ENCODE measurements at regions not wholly inside any gene's neighbourhood (a gene's known extent, or its start where the extent isn't known, plus 50 kb on each side); places are given as distances from the start of the nearest gene placed in this dataset.

- TF ChIP-seq GABPA (IDR thresholded peaks at IDR 0.05; ENCODE audit: low read depth) (no peak), CTCF (IDR thresholded peaks at IDR 0.05; ENCODE audit: insufficient read depth, low read length) (no peak), SPI1 (IDR thresholded peaks at IDR 0.05; ENCODE audit: borderline replicate concordance, low read depth) (no peak), REST (IDR thresholded peaks at IDR 0.05; ENCODE audit: insufficient replicate concordance, low read depth) (no peak), POLR2AphosphoS5 (IDR thresholded peaks at IDR 0.05; ENCODE audit: low read depth) (no peak)
- DNase-seq (ENCODE audit: low read depth in 1 of 2, low spot score in 1 of 2): no peak
- H3K4me3 ChIP-seq (replicated peaks; ENCODE audit: insufficient read depth, low read length): no peak overlapping the region
- no peaks in the 10 kb centered on the region for H3K27me3 ChIP-seq (ENCODE audit: insufficient read depth, poor library complexity, severe bottlenecking)
- H3K27ac ChIP-seq (replicated peaks): no peak overlapping the region
Observed at GRCh38 chr19:30762651-30763050, 390.5 kb downstream of the ZNF536 start.

- Histone ChIP-seq H3K4me3 (replicated peaks; ENCODE audit: insufficient read depth, low read length) (no peak overlapping the region), H3K27me3 (ENCODE audit: insufficient read depth, poor library complexity, severe bottlenecking) (no peaks in the 10 kb centered on the region), H3K27ac (replicated peaks) (no peak overlapping the region)
- no peak for TF ChIP-seq GABPA (IDR thresholded peaks at IDR 0.05; ENCODE audit: low read depth)
- TF ChIP-seq REST (IDR thresholded peaks at IDR 0.05; ENCODE audit: insufficient replicate concordance, low read depth): no peak
- TF ChIP-seq CTCF (IDR thresholded peaks at IDR 0.05; ENCODE audit: insufficient read depth, low read length): no peak
- no peak for TF ChIP-seq SPI1 (IDR thresholded peaks at IDR 0.05; ENCODE audit: borderline replicate concordance, low read depth)
- TF ChIP-seq POLR2AphosphoS5 (IDR thresholded peaks at IDR 0.05; ENCODE audit: low read depth): no peak
- no peak for DNase-seq (ENCODE audit: low read depth in 1 of 2, low spot score in 1 of 2)
Observed at GRCh38 chr19:30760014-30760413, 387.8 kb downstream of the ZNF536 start.

GRCh38 chr19:30757837-30758617 is 385.8 kb downstream of the ZNF536 start:
- no peak for DNase-seq (ENCODE audit: low read depth in 1 of 2, low spot score in 1 of 2)
- Histone ChIP-seq H3K4me3 (replicated peaks; ENCODE audit: insufficient read depth, low read length) (no peak overlapping the region), H3K27me3 (ENCODE audit: insufficient read depth, poor library complexity, severe bottlenecking) (no peaks in the 10 kb centered on the region), H3K27ac (replicated peaks) (no peak overlapping the region)
- TF ChIP-seq GABPA (IDR thresholded peaks at IDR 0.05; ENCODE audit: low read depth) (no peak), CTCF (IDR thresholded peaks at IDR 0.05; ENCODE audit: insufficient read depth, low read length) (no peak), POLR2AphosphoS5 (IDR thresholded peaks at IDR 0.05; ENCODE audit: low read depth) (no peak)
